ENCODE measurements at regions not wholly inside any gene's neighbourhood (a gene's known extent, or its start where the extent isn't known, plus 50 kb on each side); places are given as distances from the start of the nearest gene placed in this dataset.

DNA sequence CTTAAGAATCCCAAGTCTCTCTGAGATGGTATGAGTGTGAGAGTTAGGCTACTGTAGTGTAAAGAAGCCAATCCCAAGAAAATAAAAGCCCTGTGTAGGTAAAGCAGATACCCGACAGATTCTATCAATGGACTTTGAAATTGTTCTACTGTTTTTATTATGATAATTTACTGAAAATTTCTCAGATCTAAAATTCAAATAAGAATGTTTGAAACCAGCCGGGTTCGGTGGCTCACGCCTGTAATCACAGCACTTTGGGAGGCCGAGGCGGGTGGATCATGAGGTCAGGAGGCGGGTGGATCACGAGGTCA is 208.3 kb upstream of the SPRED2 start:
- no peaks in the 10 kb centered on the region for H4K20me1 ChIP-seq (replicated peaks in 1 of 2; ENCODE audit: control insufficient read depth in 1 of 2, insufficient read depth in 2 of 2, low read length in 2 of 2)
- 80% methylated on average over 8 of the region's 8 CpGs; no CpG with 5 or more reads in 1 of the 2 experiments for WGBS, 2 experiments (ENCODE audit: extremely low coverage in 1 of 2, insufficient coverage in 1 of 2, insufficient read length in 1 of 2, insufficient replicate concordance in 2 of 2, low coverage in 1 of 2, low lambda C conversion rate in 2 of 2, missing lambda C conversion rate in 1 of 2)
- no peaks in the 10 kb centered on the region for H3K23me2 ChIP-seq (ENCODE audit: low read depth, low read length)
- no peak overlapping the region for H3K27ac ChIP-seq (ENCODE audit: low read depth, low read length)
- H4K8ac ChIP-seq (ENCODE audit: extremely low read depth, insufficient read depth, low read length): no peak overlapping the region
- H2BK15ac ChIP-seq (ENCODE audit: low read length): no peak overlapping the region
- ChIA-PET POLR2A (ENCODE audit: partially characterized antibody) (no interaction called here), CTCF (ENCODE audit: partially characterized antibody) (interaction anchor here (0.7 to 4.0 kb wide), 25 partner anchors 10 to 931 kb away, joined by 3 to 28 read pairs (median 4); no protein-coding TSS in a partner anchor)
- H3K4ac ChIP-seq (replicated peaks; ENCODE audit: insufficient read length, low read depth, low read length): no peak overlapping the region
- no peak overlapping the region for H3K14ac ChIP-seq (ENCODE audit: insufficient read length)
- H3K23ac ChIP-seq (ENCODE audit: insufficient read length): no peak overlapping the region
- H3K18ac ChIP-seq (ENCODE audit: extremely low read depth, low read length): no peak overlapping the region
- H3K56ac ChIP-seq (replicated peaks; ENCODE audit: insufficient read length, low read depth, low read length): no peak overlapping the region
- no peaks in the 10 kb centered on the region for H3K4me1 ChIP-seq (replicated peaks in 1 of 4; ENCODE audit: control insufficient read depth in 3 of 4, insufficient read depth in 4 of 4, low read length in 3 of 4)
- no peak overlapping the region for H2BK20ac ChIP-seq (ENCODE audit: low read length)
- H2BK120ac ChIP-seq (replicated peaks; ENCODE audit: low read depth, low read length): no peak overlapping the region
- no peak overlapping the region for H2BK5ac ChIP-seq (ENCODE audit: low read depth, low read length)
- no peak overlapping the region for H4K91ac ChIP-seq (replicated peaks; ENCODE audit: insufficient read length, low read length)
- H3K9ac ChIP-seq (replicated peaks in 1 of 4; ENCODE audit: extremely low read depth in 1 of 4, low read depth in 3 of 4, low read length in 3 of 4): no peak overlapping the region
- no peaks in the 10 kb centered on the region for H3K79me1 ChIP-seq (ENCODE audit: low read depth, low read length)
- H3K36me3 ChIP-seq (ENCODE audit: control insufficient read depth in 2 of 4, insufficient read depth in 4 of 4, low read length in 3 of 4): no peaks in the 10 kb centered on the region
- H2AFZ ChIP-seq (ENCODE audit: low read length): no peak overlapping the region
- H3K4me2 ChIP-seq (ENCODE audit: insufficient read depth in 1 of 2, low read depth in 2 of 2, low read length in 2 of 2): no peak overlapping the region
- FAIRE-seq: no peak
- no peaks in the 10 kb centered on the region for H3K9me3 ChIP-seq (ENCODE audit: insufficient read depth in 2 of 2, low read depth in 1 of 2, low read length in 1 of 2)
- no peaks in the 10 kb centered on the region for H3K79me2 ChIP-seq (ENCODE audit: control insufficient read depth in 1 of 2, insufficient read depth in 2 of 2, low read length in 2 of 2)
- no peak for DNase-seq (ENCODE audit: low read depth in 1 of 2, low spot score in 2 of 2)
- H2AK5ac ChIP-seq (ENCODE audit: low read depth, low read length): no peak overlapping the region
- no peak overlapping the region for H3K4me3 ChIP-seq (ENCODE audit: extremely low read depth in 1 of 4, insufficient read depth in 2 of 4, low read depth in 3 of 4, low read length in 4 of 4)
- peaks cover 0 to 3% (median 0%) of the 10 kb centered on the region in 4 experiments; a peak in 1 of 7 replicates for H3K27me3 ChIP-seq (replicated peaks in 1 of 4; ENCODE audit: control insufficient read depth in 3 of 4, extremely low read depth in 1 of 4, insufficient read depth in 3 of 4, low read length in 3 of 4)
- no peak overlapping the region for H2BK12ac ChIP-seq (ENCODE audit: low read depth, low read length)
- no peak overlapping the region for H4K5ac ChIP-seq (ENCODE audit: insufficient read length, low read depth, low read length)
- TF ChIP-seq POLR2A (IDR thresholded peaks at IDR 0.05; ENCODE audit: control extremely low read depth in 1 of 2, low read depth in 2 of 2, low read length in 2 of 2) (no peak), BCL11A (IDR thresholded peaks at IDR 0.05; ENCODE audit: low read depth in 2 of 2, low read length in 2 of 2) (no peak), FOSL1 (IDR thresholded peaks at IDR 0.05; ENCODE audit: insufficient read depth, low read depth, low read length) (no peak), EGR1 (IDR thresholded peaks at IDR 0.05; ENCODE audit: borderline replicate concordance, low read depth, low read length) (no peak), ASH2L (IDR thresholded peaks at IDR 0.05; ENCODE audit: low read length) (no peak), ZNF274 (IDR thresholded peaks at IDR 0.05; ENCODE audit: borderline replicate concordance, extremely low read depth, low read length) (no peak), TBP (IDR thresholded peaks at IDR 0.05; ENCODE audit: low read depth, low read length) (no peak), BRCA1 (IDR thresholded peaks at IDR 0.05; ENCODE audit: low read depth, low read length) (no peak), SIX5 (IDR thresholded peaks at IDR 0.05; ENCODE audit: low read depth, low read length) (no peak), MAFK (IDR thresholded peaks at IDR 0.05; ENCODE audit: low read depth, low read length) (no peak), KDM4A (IDR thresholded peaks at IDR 0.05; ENCODE audit: low read depth, low read length, severe bottlenecking) (no peak), RXRA (IDR thresholded peaks at IDR 0.05; ENCODE audit: insufficient read depth, low read depth, low read length) (no peak), SIRT6 (IDR thresholded peaks at IDR 0.05; ENCODE audit: low read length) (no peak), CBX8 (IDR thresholded peaks at IDR 0.05; ENCODE audit: borderline replicate concordance, low read depth, low read length) (no peak)
- TF ChIP-seq, protein P1, sequence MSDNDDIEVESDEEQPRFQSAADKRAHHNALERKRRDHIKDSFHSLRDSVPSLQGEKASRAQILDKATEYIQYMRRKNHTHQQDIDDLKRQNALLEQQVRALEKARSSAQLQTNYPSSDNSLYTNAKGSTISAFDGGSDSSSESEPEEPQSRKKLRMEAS (IDR thresholded peaks at IDR 0.05): no peak
- TF ChIP-seq, protein P2, sequence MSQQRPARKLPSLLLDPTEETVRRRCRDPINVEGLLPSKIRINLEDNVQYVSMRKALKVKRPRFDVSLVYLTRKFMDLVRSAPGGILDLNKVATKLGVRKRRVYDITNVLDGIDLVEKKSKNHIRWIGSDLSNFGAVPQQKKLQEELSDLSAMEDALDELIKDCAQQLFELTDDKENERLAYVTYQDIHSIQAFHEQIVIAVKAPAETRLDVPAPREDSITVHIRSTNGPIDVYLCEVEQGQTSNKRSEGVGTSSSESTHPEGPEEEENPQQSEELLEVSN (IDR thresholded peaks at IDR 0.05): no peak
